ENCODE measurements at regions not wholly inside any gene's neighbourhood (a gene's known extent, or its start where the extent isn't known, plus 50 kb on each side); places are given as distances from the start of the nearest gene placed in this dataset.

- no peak overlapping the region for H3K4me3 ChIP-seq
Measured at GRCh38 chr19:28983430-28983829, 229.5 kb downstream of the UQCRFS1 start.

GRCh38 chr19:28981994-28982393 is 231.0 kb downstream of the UQCRFS1 start:
- WGBS, 2 donors, result 78 to 85% methylated on average over 2 of the region's 2 CpGs
- no peak for TF ChIP-seq CTCF (IDR thresholded peaks at IDR 0.05)
- intact Hi-C loops (cut with DNase I), result loop anchor here in 1 of 10 donors (10.0 kb wide), 1 partner anchor 237 kb away; no protein-coding TSS in a partner anchor
- Histone ChIP-seq H3K27me3 (peaks cover 0 to 34% (median 0%) of the 10 kb centered on the region in 7 donors), H3K4me1 (no peaks in the 10 kb centered on the region), H3K27ac (no peak overlapping the region), H3K9me3 (no peaks in the 10 kb centered on the region), H3K4me3 (no peak overlapping the region), H3K36me3 (no peaks in the 10 kb centered on the region)
- DNase-seq (no peak), ATAC-seq (no peak)

More at GRCh38 chr19:28983430-28983829, 229.5 kb downstream of the UQCRFS1 start:
- ATAC-seq, result no peak
- H3K27me3 ChIP-seq, result peaks cover 0 to 38% (median 0%) of the 10 kb centered on the region in 7 donors
- intact Hi-C loops (cut with DNase I), result loop anchor here in 1 of 10 donors (10.0 kb wide), 1 partner anchor 239 kb away; no protein-coding TSS in a partner anchor
- no peak for TF ChIP-seq CTCF (IDR thresholded peaks at IDR 0.05)
- no peak overlapping the region for H3K27ac ChIP-seq
- 84 to 86% methylated on average over 6 of the region's 6 CpGs for WGBS, 2 donors
- no peak for DNase-seq
- H3K4me1 ChIP-seq, result no peaks in the 10 kb centered on the region
- H3K36me3 ChIP-seq, result no peaks in the 10 kb centered on the region
- H3K9me3 ChIP-seq, result no peaks in the 10 kb centered on the region

GRCh38 chr19:28981518-28981917 is 231.4 kb downstream of the UQCRFS1 start:
- no peaks in the 10 kb centered on the region for H3K36me3 ChIP-seq
- intact Hi-C loops (cut with DNase I), result loop anchor here in 1 of 10 donors (10.0 kb wide), 1 partner anchor 237 kb away; no protein-coding TSS in a partner anchor
- H3K27ac ChIP-seq, result no peak overlapping the region
- ATAC-seq (no peak), DNase-seq (no peak)
- WGBS, 2 donors, result 82 to 86% methylated on average over 11 of the region's 11 CpGs
- TF ChIP-seq CTCF (IDR thresholded peaks at IDR 0.05), result no peak
- H3K4me3 ChIP-seq, result no peak overlapping the region
- no peaks in the 10 kb centered on the region for H3K9me3 ChIP-seq
- peaks cover 0 to 33% (median 0%) of the 10 kb centered on the region in 7 donors for H3K27me3 ChIP-seq
- H3K4me1 ChIP-seq, result no peaks in the 10 kb centered on the region

- peaks cover 0 to 22% (median 0%) of the 10 kb centered on the region in 7 donors for H3K27me3 ChIP-seq
- no peaks in the 10 kb centered on the region for H3K4me1 ChIP-seq
- intact Hi-C loops (cut with DNase I), result loop anchor here in 1 of 10 donors (10.0 kb wide), 1 partner anchor 236 kb away; no protein-coding TSS in a partner anchor
- no peak overlapping the region for H3K27ac ChIP-seq
- H3K9me3 ChIP-seq, result no peaks in the 10 kb centered on the region
- ATAC-seq (peak in 3 of 8 donors; percentile 34 to 64 (median 50)), DNase-seq (no peak)
- WGBS, 2 donors, result 50 to 53% methylated on average over 7 of the region's 7 CpGs
- TF ChIP-seq CTCF (IDR thresholded peaks at IDR 0.05), result peak in 8 of 9 donors; percentile 13 to 50 (median 38)
- H3K36me3 ChIP-seq, result no peaks in the 10 kb centered on the region
- no peak overlapping the region for H3K4me3 ChIP-seq
Measured at GRCh38 chr19:28980236-28980868, 232.6 kb downstream of the UQCRFS1 start.

Measured in heart right ventricle (tissue), 16 donors.